ENCODE measurements at regions not wholly inside any gene's neighbourhood (a gene's known extent, or its start where the extent isn't known, plus 50 kb on each side); places are given as distances from the start of the nearest gene placed in this dataset.

DNA sequence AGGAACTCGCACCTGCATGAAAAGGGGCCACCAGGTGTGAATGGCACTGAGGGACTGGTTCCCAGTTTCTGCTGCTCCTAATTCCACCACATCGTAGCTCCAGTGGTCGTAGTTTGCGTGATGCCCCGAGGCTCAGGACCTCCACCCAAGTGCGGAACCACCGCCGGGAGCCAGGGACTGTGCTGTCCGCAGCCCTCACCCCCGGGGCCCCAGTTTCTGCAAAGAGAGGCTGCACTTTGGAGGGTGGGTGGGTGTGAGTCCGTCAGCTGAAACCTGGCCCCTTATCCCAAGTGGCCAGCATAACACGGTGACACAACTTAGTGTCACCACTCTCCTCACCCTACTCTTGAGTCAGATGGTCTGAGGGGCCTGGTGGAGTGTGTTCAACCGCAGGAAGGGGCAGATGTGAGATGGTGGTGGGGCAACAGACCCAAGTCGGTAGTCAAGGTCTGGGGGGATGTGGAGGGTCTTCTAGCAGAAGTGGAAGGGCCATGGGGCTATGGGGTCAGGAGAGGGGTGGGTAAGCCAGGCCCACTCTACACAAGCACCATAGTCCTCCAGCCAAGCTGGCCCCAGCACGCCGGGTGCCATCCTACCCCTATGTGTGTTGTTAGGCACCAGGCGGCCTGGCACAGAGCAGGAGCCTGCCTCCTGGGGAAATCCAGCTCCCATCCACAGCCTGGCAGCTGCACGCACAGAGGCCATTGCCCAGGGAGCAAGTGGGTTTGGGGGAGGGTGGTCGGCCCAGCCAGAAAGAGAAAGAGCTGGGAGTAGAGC is 1301.6 kb downstream of the UQCRFS1 start:
- TF ChIP-seq YY1 (IDR thresholded peaks at IDR 0.05; ENCODE audit: insufficient read depth, insufficient read length) (no peak), ZNF274 (IDR thresholded peaks at IDR 0.05; ENCODE audit: low read depth, low read length) (no peak)

All from NT2/D1 (cell line).